ENCODE measurements at regions not wholly inside any gene's neighbourhood (a gene's known extent, or its start where the extent isn't known, plus 50 kb on each side); places are given as distances from the start of the nearest gene placed in this dataset.

GRCh38 chr10:29160150-29160617 lies 128.7 kb upstream of the LYZL1 start:
- in situ Hi-C loops (cut with MboI): no loop called here
- RAD21 ChIA-PET (ENCODE audit: unreplicated experiment): no interaction called here
- Histone ChIP-seq H4K20me1 (ENCODE audit: control insufficient read depth, insufficient read depth) (no peaks in the 10 kb centered on the region), H3K27me3 (replicated peaks in 1 of 2; ENCODE audit: control insufficient read depth in 2 of 2, insufficient read depth in 2 of 2, low read length in 1 of 2) (no peaks in the 10 kb centered on the region; a peak in 1 of 4 replicates), H3K4me3 (no peak overlapping the region), H3K9ac (ENCODE audit: control insufficient read depth, insufficient read depth, low read length) (no peak overlapping the region), H3K27ac (ENCODE audit: control insufficient read depth, insufficient read depth) (no peak overlapping the region), H2AFZ (ENCODE audit: control insufficient read depth, low read depth, low read length) (no peak overlapping the region), H3K9me3 (replicated peaks; ENCODE audit: control insufficient read depth, insufficient read depth, low read length) (no peaks in the 10 kb centered on the region), H3K36me3 (ENCODE audit: control insufficient read depth in 2 of 2, insufficient read depth in 2 of 2, low read length in 1 of 2) (no peaks in the 10 kb centered on the region), H3K4me2 (ENCODE audit: control insufficient read depth, insufficient read depth) (no peak overlapping the region), H3K4me1 (ENCODE audit: control insufficient read depth, insufficient read depth, low read length) (no peaks in the 10 kb centered on the region), H3K79me2 (ENCODE audit: control insufficient read depth, insufficient read depth, low read length) (no peaks in the 10 kb centered on the region)
- TF ChIP-seq NKRF (conservative IDR thresholded peaks at IDR 0.05): no peak
- no peak for TF ChIP-seq CEBPB (IDR thresholded peaks at IDR 0.05; ENCODE audit: borderline replicate concordance in 1 of 2, low read depth in 2 of 2, low read length in 2 of 2)
- TF ChIP-seq SREBF2 (IDR thresholded peaks at IDR 0.05; ENCODE audit: low read length): no peak
- TF ChIP-seq BCLAF1 (IDR thresholded peaks at IDR 0.05): no peak
- no peak for TF ChIP-seq LARP7 (IDR thresholded peaks at IDR 0.05)
- no peak for TF ChIP-seq IRF5 (IDR thresholded peaks at IDR 0.05; ENCODE audit: borderline replicate concordance)
- TF ChIP-seq KLF5 (IDR thresholded peaks at IDR 0.05; ENCODE audit: partially characterized antibody): no peak
- TF ChIP-seq MTA3 (IDR thresholded peaks at IDR 0.05; ENCODE audit: borderline replicate concordance, low read length): no peak
- no peak for TF ChIP-seq RFX5 (IDR thresholded peaks at IDR 0.05; ENCODE audit: low read depth, low read length)
- TF ChIP-seq BHLHE40 (IDR thresholded peaks at IDR 0.05; ENCODE audit: borderline replicate concordance in 1 of 2, low read depth in 2 of 2, low read length in 1 of 2): no peak
- no peak for TF ChIP-seq USF1 (IDR thresholded peaks at IDR 0.05; ENCODE audit: borderline replicate concordance, extremely low read length, insufficient read depth, low read depth, low read length)
- TF ChIP-seq HCFC1 (IDR thresholded peaks at IDR 0.05; ENCODE audit: low read length): no peak
- no peak for TF ChIP-seq NR2F1 (conservative IDR thresholded peaks at IDR 0.05)
- no peak for TF ChIP-seq TARDBP (IDR thresholded peaks at IDR 0.05; ENCODE audit: borderline replicate concordance)
- TF ChIP-seq POLR2A (IDR thresholded peaks at IDR 0.05; ENCODE audit: low read depth, low read length): no peak
- CTCF ChIA-PET: no interaction called here
- SMC1A ChIA-PET (ENCODE audit: uncharacterized antibody, unreplicated experiment): no interaction called here
- WGBS (ENCODE audit: insufficient coverage, insufficient replicate concordance, low lambda C conversion rate, missing lambda C conversion rate): 11% methylated on average over 7 of the region's 7 CpGs
- DNase-seq (ENCODE audit: low read depth, low spot score) (no peak), ATAC-seq (no peak), FAIRE-seq (no peak)
- intact Hi-C loops (cut with micrococcal nuclease; ENCODE audit: unreplicated experiment): no loop called here
- POLR2A ChIA-PET: no interaction called here
- no TSS peak for BruUV-seq (replicated peaks)

All from GM12878 (cell line).